ENCODE measurements at regions not wholly inside any gene's neighbourhood (a gene's known extent, or its start where the extent isn't known, plus 50 kb on each side); places are given as distances from the start of the nearest gene placed in this dataset.
"Not testable (repeated sequence)": the region's sequence is repeated elsewhere in the genome, so short reads cannot be mapped to it uniquely, and the experiment has no call there.

GRCh38 chr13:19062019-19062646 is 119.5 kb downstream of the TUBA3C start:
- no peak for DNase-seq

GRCh38 chr13:19061278-19061677 is 120.3 kb downstream of the TUBA3C start:
- no peak for DNase-seq

GRCh38 chr13:19060311-19061002 is 121.2 kb downstream of the TUBA3C start:
- DNase-seq, result no peak

- no peak for DNase-seq
Measured at GRCh38 chr13:19059016-19059780, 122.4 kb downstream of the TUBA3C start.

GRCh38 chr13:19058566-19058965 is 123.1 kb downstream of the TUBA3C start:
- DNase-seq, result no peak

- DNase-seq, result no peak
Measured at GRCh38 chr13:19057588-19058340, 123.9 kb downstream of the TUBA3C start.

GRCh38 chr13:19056984-19057490 is 124.6 kb downstream of the TUBA3C start:
- no peak for DNase-seq

- no peak for DNase-seq
Measured at GRCh38 chr13:19056355-19056880, 125.2 kb downstream of the TUBA3C start.

GRCh38 chr13:19055611-19056010 is 126.0 kb downstream of the TUBA3C start:
- no peak for DNase-seq

GRCh38 chr13:19053561-19053960 is 128.1 kb downstream of the TUBA3C start:
- DNase-seq, result no peak

GRCh38 chr13:19052931-19053330 is 128.7 kb downstream of the TUBA3C start:
- no peak for DNase-seq

- DNase-seq, result no peak
Measured at GRCh38 chr13:19052180-19052579, 129.4 kb downstream of the TUBA3C start.

GRCh38 chr13:19050901-19051300 is 130.7 kb downstream of the TUBA3C start:
- no peak for DNase-seq

GRCh38 chr13:19049624-19050023 is 132.0 kb downstream of the TUBA3C start:
- DNase-seq, result not testable (repeated sequence)

GRCh38 chr13:19048381-19048780 is 133.2 kb downstream of the TUBA3C start:
- DNase-seq, result no peak

GRCh38 chr13:19023115-19023514 is 158.5 kb downstream of the TUBA3C start:
- DNase-seq, result no peak

- no peak for DNase-seq
Measured at GRCh38 chr13:19020988-19021387, 160.6 kb downstream of the TUBA3C start.

GRCh38 chr13:18998389-18998788 is 183.2 kb downstream of the TUBA3C start:
- DNase-seq, result no peak

GRCh38 chr13:18996627-18997051 is 185.0 kb downstream of the TUBA3C start:
- no peak for DNase-seq

- DNase-seq, result no peak
Measured at GRCh38 chr13:18996221-18996620, 185.4 kb downstream of the TUBA3C start.

GRCh38 chr13:18995259-18995873 is 186.3 kb downstream of the TUBA3C start:
- DNase-seq, result no peak

All from NCI-H446 (cell line).